Nucleus accumbens (tissue), 56 donors: ENCODE measurements at regions not wholly inside any gene's neighbourhood (a gene's known extent, or its start where the extent isn't known, plus 50 kb on each side); places are given as distances from the start of the nearest gene placed in this dataset.

Experiments used
- DNase-seq, 56 donors: peaks; one replicate each; lab custom pipeline; 2025; lab: John Stamatoyannopoulos, UW

GRCh38 chr3:45329761-45330305, 58.5 kb upstream of the LARS2 start:
- DNase-seq, result no peak

- no peak for DNase-seq
Observed at GRCh38 chr3:45330510-45331295, 57.7 kb upstream of the LARS2 start.

GRCh38 chr3:45332493-45332892, 55.9 kb upstream of the LARS2 start:
- no peak for DNase-seq

- peak in 1 of 56 donors; percentile 8 for DNase-seq
Observed at GRCh38 chr3:45332901-45333407, 55.4 kb upstream of the LARS2 start.

GRCh38 chr3:45333549-45333948, 54.8 kb upstream of the LARS2 start:
- no peak for DNase-seq

- peak in 16 of 56 donors; percentile 4 to 53 (median 18) for DNase-seq
Observed at GRCh38 chr3:45337839-45338470, 50.4 kb upstream of the LARS2 start.
